ENCODE measurements at regions not wholly inside any gene's neighbourhood (a gene's known extent, or its start where the extent isn't known, plus 50 kb on each side); places are given as distances from the start of the nearest gene placed in this dataset.

DNA sequence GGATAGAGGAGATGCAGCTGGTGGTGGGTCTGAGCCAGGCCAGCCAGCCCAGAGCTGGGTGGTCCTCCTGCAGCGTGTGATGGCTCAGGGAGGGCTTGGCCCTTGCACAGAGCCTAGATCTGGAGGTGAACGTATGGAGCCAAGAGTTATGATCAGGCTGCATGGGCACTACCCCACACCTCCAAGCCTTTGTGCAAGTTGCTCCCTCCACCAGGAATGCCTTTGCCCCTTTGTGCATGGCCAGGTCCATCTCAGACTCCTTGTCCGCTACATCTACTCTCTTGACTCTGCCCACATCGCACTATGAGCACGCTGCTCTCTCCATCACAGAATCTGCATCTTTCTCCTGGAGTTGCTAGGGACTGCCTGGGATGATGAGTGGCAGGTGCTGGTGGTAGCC is 895.7 kb downstream of the TBC1D22A start:
- H3K27me3 ChIP-seq (ENCODE audit: insufficient read depth, low read length), result no peaks in the 10 kb centered on the region
- H3K4me1 ChIP-seq (ENCODE audit: insufficient read depth, low read length), result no peaks in the 10 kb centered on the region
- no peaks in the 10 kb centered on the region for H3K9me3 ChIP-seq (ENCODE audit: low read depth, low read length)
- no peak overlapping the region for H3K4me3 ChIP-seq (ENCODE audit: low read length)

DNA sequence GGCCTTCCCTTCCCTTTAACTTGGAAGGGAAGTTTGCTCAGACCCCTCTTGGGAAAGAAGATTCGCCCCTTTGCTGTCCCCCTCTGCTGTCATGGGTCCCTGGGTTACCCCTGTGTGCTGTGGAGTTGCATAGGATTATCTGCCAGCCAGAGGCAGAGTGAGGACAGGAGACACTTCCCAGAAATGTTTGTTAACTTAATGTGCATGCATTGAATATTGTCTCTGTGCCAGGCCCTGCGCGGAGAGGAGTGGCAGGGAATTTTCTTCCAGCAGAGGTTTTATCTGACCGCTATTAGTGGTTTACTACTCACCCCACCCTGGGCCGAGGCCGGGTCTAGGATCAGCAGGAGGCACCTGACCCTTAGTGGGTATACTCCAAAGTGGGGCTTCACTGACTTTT is 894.8 kb downstream of the TBC1D22A start:
- no peaks in the 10 kb centered on the region for H3K4me1 ChIP-seq (ENCODE audit: insufficient read depth, low read length)
- H3K9me3 ChIP-seq (ENCODE audit: low read depth, low read length), result no peaks in the 10 kb centered on the region
- no peak overlapping the region for H3K4me3 ChIP-seq (ENCODE audit: low read length)
- H3K27me3 ChIP-seq (ENCODE audit: insufficient read depth, low read length), result no peaks in the 10 kb centered on the region

DNA sequence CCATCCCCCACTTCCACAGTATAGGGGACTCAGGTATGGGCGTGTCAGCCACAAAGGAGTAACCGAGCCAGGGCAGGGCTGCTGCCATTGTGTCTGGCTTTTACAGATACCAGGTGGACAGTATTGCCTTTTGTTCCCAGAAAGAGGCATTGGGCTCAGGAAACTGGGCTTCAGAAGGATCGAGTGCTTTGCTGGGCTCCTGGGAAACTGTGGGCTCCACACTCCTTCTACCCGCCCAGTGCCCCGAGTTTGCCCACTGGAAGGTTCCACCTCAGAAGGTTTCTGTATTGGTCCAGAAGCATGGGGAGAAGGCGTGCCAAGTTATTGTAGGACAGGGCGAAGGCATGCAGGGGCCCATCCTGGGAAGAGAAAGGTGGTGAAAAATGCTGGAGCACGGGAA is 894.4 kb downstream of the TBC1D22A start:
- H3K4me3 ChIP-seq (ENCODE audit: low read length), result no peak overlapping the region
- H3K9me3 ChIP-seq (ENCODE audit: low read depth, low read length), result no peaks in the 10 kb centered on the region
- H3K27me3 ChIP-seq (ENCODE audit: insufficient read depth, low read length), result no peaks in the 10 kb centered on the region
- no peaks in the 10 kb centered on the region for H3K4me1 ChIP-seq (ENCODE audit: insufficient read depth, low read length)

DNA sequence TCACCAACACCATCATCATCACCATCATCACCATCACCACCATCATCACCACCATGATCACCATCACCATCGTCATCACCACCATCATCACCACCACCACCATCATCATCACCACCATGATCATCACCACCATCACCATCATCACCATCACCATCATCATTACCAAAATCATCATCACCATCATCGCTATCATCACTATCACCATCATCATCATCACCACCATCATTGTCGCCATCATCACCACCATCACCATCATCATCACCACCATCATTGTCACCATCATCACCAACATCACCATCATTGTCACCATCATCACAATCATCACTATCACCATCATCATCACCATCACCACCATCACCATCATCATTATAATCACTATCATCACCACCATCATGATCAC is 893.5 kb downstream of the TBC1D22A start:
- Histone ChIP-seq H3K27me3 (ENCODE audit: insufficient read depth, low read length) (no peaks in the 10 kb centered on the region), H3K4me1 (ENCODE audit: insufficient read depth, low read length) (no peaks in the 10 kb centered on the region), H3K4me3 (ENCODE audit: low read length) (no peak overlapping the region), H3K9me3 (ENCODE audit: low read depth, low read length) (no peaks in the 10 kb centered on the region)

DNA sequence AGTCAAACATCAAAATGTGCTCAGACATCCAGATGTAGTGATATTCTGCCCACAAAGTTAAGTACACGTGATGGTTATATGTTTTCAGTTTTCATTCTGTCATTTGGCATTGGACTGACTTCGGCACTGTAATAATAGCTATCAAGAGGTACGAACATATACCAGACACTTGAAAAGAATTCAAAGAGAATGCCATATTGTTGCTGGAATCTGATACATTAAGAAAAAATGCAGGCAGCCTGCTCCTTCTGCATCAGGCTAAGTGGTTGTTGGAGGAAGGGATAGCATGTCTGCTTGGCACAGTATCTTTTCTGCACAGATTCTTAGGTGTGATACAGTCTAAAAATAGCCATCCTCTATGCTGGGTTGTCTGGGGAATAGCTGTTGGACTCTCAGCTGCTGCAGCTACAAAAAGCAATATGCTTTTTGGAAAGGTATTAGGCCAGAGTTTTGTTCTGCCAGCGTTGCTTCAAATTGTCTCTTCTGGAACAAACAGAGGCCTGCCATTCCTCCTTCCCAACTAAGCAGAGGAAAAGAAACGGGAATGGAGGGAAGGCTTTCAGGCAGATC is 892.6 kb downstream of the TBC1D22A start:
- H3K4me1 ChIP-seq (ENCODE audit: insufficient read depth, low read length), result no peaks in the 10 kb centered on the region
- H3K9me3 ChIP-seq (ENCODE audit: low read depth, low read length), result no peaks in the 10 kb centered on the region
- no peaks in the 10 kb centered on the region for H3K27me3 ChIP-seq (ENCODE audit: insufficient read depth, low read length)
- no peak overlapping the region for H3K4me3 ChIP-seq (ENCODE audit: low read length)

DNA sequence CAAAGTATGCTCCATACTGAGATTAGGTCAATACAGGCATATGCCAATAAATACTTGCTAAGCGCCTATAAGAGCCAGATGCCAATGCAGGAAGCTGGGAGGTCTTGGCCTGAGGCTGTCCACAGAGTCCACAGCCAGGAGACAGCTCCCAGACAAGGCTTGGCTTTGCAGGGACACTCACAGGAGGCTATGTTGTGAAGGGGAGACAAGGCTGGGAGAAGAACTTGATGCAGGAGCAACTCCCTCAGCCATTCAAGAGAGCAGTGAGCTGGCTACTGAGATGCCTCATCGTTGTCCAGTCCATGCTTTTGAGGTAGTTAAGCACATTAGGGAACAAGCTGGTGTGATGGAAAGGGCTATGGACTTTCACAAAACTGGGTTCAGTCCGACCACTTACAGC is 891.5 kb downstream of the TBC1D22A start:
- H3K9me3 ChIP-seq (ENCODE audit: low read depth, low read length), result no peaks in the 10 kb centered on the region
- no peak overlapping the region for H3K4me3 ChIP-seq (ENCODE audit: low read length)
- H3K4me1 ChIP-seq (ENCODE audit: insufficient read depth, low read length), result no peaks in the 10 kb centered on the region
- H3K27me3 ChIP-seq (ENCODE audit: insufficient read depth, low read length), result no peaks in the 10 kb centered on the region

DNA sequence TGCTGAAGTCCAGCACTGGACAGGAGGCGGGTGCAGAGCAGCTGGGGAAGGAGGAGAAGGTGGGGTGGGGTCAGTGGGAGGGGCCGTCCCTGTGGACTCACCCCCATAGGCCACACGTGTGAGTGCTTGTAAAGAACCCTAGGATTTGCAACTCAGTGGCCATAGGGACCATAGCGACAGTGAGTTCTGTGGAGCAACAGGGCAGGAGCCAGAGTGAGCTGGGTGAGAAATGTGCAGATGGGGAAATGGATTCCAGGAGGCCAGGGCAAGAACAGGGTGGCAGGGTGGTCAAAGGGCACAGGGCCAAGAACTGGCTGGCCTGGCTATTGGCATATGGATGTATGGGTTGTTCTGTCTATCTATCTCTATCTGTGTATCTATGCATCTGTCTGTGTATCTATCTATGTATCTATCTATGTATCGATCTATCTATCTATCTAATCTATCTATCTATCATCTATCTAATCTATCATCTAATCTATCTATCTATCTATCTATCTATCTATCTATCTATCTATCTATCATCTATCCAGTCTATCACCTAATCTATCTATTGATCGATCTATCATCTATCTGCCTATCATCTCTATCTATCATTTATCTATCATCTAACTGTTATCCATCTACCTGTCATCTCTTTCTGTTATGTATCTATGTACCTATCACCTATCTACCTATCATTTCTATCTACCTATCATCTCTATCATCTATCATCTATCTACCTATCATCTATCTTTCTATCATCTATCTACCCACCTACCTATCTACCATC is 889.0 kb downstream of the TBC1D22A start:
- Histone ChIP-seq H3K4me1 (ENCODE audit: insufficient read depth, low read length) (no peaks in the 10 kb centered on the region), H3K4me3 (ENCODE audit: low read length) (no peak overlapping the region), H3K27me3 (ENCODE audit: insufficient read depth, low read length) (no peaks in the 10 kb centered on the region), H3K9me3 (ENCODE audit: low read depth, low read length) (no peaks in the 10 kb centered on the region)

DNA sequence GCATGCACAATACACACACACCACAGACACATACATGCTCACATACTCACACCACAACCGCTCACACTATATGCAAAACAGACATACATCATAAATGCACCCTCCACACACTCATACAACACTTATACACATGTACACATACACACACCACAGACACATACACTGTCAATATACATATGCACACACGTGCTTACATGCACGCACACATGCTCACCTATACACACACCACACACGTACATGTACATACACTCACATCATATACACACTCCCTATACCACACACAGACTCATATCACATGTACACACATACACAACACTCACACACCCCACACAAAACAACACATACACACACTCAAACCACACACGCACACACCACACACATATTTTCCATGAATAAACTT is 885.3 kb downstream of the TBC1D22A start:
- no peaks in the 10 kb centered on the region for H3K27me3 ChIP-seq (ENCODE audit: insufficient read depth, low read length)
- H3K4me3 ChIP-seq (ENCODE audit: low read length), result no peak overlapping the region
- H3K4me1 ChIP-seq (ENCODE audit: insufficient read depth, low read length), result no peaks in the 10 kb centered on the region
- H3K9me3 ChIP-seq (ENCODE audit: low read depth, low read length), result no peaks in the 10 kb centered on the region

DNA sequence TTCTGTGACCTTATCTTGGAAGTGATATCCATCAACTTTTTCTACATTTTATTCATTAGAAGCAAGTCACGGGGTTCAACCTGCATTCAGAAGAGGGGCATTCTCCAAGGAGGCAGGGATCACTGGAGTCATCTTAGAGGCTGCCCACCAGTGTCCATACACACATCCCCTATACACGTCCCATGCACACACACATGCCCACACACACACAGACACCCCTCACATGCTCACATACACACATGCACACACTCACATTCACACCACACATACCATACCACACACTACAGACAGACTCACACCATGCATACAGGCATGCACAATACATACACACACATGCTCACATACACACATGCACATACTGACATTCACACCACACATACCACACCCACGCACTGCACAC is 884.7 kb downstream of the TBC1D22A start:
- no peak overlapping the region for H3K4me3 ChIP-seq (ENCODE audit: low read length)
- no peaks in the 10 kb centered on the region for H3K4me1 ChIP-seq (ENCODE audit: insufficient read depth, low read length)
- H3K9me3 ChIP-seq (ENCODE audit: low read depth, low read length), result no peaks in the 10 kb centered on the region
- no peaks in the 10 kb centered on the region for H3K27me3 ChIP-seq (ENCODE audit: insufficient read depth, low read length)

DNA sequence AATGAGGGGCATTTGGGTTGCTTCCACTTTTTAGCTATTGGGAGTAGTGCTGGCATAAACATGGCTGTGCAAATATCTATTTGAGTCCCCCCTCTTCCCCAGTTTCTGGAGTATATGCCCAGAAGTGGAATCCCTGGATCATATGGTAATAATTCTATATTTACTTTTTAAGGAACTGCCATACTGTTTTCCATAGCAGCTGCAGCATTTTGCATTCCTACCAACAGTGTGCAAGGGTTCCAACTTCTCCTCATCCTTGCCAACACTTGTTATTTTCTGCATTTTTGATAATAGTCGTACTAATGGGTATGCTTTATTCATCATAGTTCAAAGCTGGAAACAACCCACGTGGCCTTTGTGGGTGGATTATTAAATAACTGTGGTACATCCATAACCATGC is 883.5 kb downstream of the TBC1D22A start:
- Histone ChIP-seq H3K4me1 (ENCODE audit: insufficient read depth, low read length) (no peaks in the 10 kb centered on the region), H3K27me3 (ENCODE audit: insufficient read depth, low read length) (no peaks in the 10 kb centered on the region), H3K9me3 (ENCODE audit: low read depth, low read length) (no peaks in the 10 kb centered on the region), H3K4me3 (ENCODE audit: low read length) (no peak overlapping the region)

DNA sequence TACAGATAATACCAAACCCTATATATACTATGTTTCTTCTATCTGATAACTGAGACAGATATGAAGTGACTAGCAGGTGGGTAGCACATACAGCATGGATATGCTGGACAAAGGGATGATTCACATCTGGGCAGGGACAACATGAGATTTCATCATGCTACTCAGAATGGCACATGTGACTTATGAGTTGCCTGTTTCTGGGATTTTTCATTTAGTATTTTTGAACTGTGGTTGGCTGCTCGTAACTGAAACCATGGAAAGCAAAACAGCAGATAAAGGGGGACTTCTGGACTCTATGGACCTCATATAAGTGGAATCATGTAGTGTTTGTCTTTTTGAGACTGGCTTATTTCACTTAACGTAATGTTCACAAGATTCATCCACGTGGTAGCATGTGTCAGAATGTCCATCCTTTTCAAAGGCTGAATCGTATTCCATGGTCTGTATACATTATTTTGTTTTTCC is 883.0 kb downstream of the TBC1D22A start:
- H3K27me3 ChIP-seq (ENCODE audit: insufficient read depth, low read length), result no peaks in the 10 kb centered on the region
- H3K4me1 ChIP-seq (ENCODE audit: insufficient read depth, low read length), result no peaks in the 10 kb centered on the region
- H3K4me3 ChIP-seq (ENCODE audit: low read length), result no peak overlapping the region
- H3K9me3 ChIP-seq (ENCODE audit: low read depth, low read length), result no peaks in the 10 kb centered on the region

DNA sequence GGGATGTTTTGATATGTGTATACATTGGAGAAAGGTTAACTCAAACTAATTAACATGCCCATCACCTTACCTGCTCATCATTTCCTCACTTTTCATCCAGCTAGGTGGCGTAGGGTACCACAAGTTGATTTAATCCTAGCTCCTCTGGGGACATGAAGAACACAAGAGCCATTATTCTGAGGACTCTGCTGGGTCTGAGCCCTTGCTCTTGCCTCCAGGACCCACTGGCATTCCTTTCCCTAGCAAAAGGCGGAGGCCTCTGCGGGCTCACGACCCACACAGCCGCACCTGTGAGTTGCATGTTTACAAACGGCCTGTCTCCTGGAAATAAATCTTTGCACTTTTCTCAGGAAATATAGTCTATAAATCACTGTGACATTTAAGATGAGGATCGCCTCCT is 871.9 kb downstream of the TBC1D22A start:
- peaks cover 9% of the 10 kb centered on the region for H3K9me3 ChIP-seq (ENCODE audit: low read depth, low read length)
- H3K4me3 ChIP-seq (ENCODE audit: low read length), result no peak overlapping the region
- H3K27me3 ChIP-seq (ENCODE audit: insufficient read depth, low read length), result no peaks in the 10 kb centered on the region
- no peaks in the 10 kb centered on the region for H3K4me1 ChIP-seq (ENCODE audit: insufficient read depth, low read length)

DNA sequence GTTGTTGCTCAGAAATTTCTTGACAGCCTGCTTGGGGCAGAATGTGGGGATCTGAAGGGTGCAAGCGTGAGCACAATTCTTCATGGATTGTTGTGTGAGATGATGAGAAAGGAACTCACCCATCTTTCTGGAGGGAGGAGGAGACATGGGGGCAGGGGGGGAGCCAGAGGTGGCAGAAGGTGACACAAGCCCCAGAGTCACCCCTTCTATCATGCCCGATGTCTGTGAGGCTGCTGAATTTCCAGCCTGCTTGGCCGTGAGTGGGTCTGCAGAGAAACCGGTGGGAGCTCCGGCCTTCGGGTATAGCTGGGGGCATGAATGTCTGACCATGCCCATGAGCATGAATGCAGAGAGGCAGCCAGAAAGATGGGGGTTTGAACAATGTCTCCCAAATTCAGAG is 870.7 kb downstream of the TBC1D22A start:
- Histone ChIP-seq H3K27me3 (ENCODE audit: insufficient read depth, low read length) (no peaks in the 10 kb centered on the region), H3K4me3 (ENCODE audit: low read length) (no peak overlapping the region), H3K4me1 (ENCODE audit: insufficient read depth, low read length) (no peaks in the 10 kb centered on the region), H3K9me3 (ENCODE audit: low read depth, low read length) (peaks cover 9% of the 10 kb centered on the region)

DNA sequence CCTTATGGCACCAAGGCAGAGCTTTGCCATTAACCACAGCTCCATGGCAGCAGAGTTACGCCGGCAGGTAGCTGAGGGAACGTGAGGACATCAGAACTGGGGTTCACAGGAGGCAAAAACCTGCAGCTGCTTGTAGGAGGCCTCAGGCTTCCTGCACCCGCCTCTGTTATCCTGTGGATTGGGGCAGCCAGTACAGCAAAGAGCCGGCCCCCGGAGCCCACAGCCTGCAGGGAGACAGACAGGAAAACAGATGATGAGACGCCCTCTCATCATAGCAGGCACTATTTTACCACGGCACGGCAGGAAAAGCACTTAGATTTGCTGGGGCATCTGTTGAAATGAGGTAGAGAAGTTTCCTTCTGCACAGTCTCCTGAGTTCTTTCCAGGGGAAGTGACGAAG is 870.3 kb downstream of the TBC1D22A start:
- peaks cover 7% of the 10 kb centered on the region for H3K9me3 ChIP-seq (ENCODE audit: low read depth, low read length)
- no peaks in the 10 kb centered on the region for H3K27me3 ChIP-seq (ENCODE audit: insufficient read depth, low read length)
- no peaks in the 10 kb centered on the region for H3K4me1 ChIP-seq (ENCODE audit: insufficient read depth, low read length)
- H3K4me3 ChIP-seq (ENCODE audit: low read length), result no peak overlapping the region

DNA sequence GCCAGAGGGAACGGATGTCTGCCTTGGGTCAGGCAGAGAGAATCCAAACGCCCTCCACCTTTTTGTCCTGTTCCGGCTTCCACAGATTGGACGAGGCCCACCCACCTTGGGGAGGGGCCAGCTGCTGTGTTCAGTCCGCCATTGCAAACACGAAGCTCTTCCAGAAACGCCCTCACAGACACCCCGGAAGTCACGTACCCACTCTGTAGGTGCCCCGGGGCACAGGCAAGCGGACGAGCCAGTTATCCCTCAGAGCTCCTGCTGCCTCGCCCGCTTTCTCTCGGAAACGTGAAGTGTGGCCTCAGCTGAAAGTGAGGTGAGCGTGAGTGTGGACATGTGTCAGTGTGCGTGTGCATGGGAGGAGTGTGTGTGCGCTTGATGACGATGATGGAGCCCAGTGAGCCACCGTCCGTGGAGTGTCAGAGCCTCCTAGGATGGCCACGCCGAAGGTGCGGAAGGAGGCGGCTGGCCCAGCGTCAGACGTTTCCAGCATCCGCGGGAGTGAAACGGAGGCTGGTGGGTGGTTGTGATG is 869.2 kb downstream of the TBC1D22A start:
- no peak overlapping the region for H3K4me3 ChIP-seq (ENCODE audit: low read length)
- no peaks in the 10 kb centered on the region for H3K27me3 ChIP-seq (ENCODE audit: insufficient read depth, low read length)
- H3K4me1 ChIP-seq (ENCODE audit: insufficient read depth, low read length), result no peaks in the 10 kb centered on the region
- H3K9me3 ChIP-seq (ENCODE audit: low read depth, low read length), result no peaks in the 10 kb centered on the region

Data from mononuclear cell (primary cell).